ENCODE measurements at regions not wholly inside any gene's neighbourhood (a gene's known extent, or its start where the extent isn't known, plus 50 kb on each side); places are given as distances from the start of the nearest gene placed in this dataset.
"Not testable (repeated sequence)": the region's sequence is repeated elsewhere in the genome, so short reads cannot be mapped to it uniquely, and the experiment has no call there.

GRCh38 chrX:45472968-45473367, 272.3 kb upstream of the DIPK2B start:
- TF ChIP-seq POLR2AphosphoS5 (IDR thresholded peaks at IDR 0.05) (no peak), POLR2A (IDR thresholded peaks at IDR 0.05) (no peak), EP300 (IDR thresholded peaks at IDR 0.05) (no peak), CTCF (IDR thresholded peaks at IDR 0.05) (no peak)
- H3K9me3 ChIP-seq, result no peaks in the 10 kb centered on the region
- no peak overlapping the region for H3K27ac ChIP-seq
- ATAC-seq, result no peak
- H3K4me1 ChIP-seq, result no peaks in the 10 kb centered on the region
- WGBS, 2 donors (ENCODE audit: low coverage in 1 of 2), result 67% methylated on average over 1 of the region's 1 CpG; no CpG with 5 or more reads in 1 of the 2 donors
- H3K36me3 ChIP-seq, result no peaks in the 10 kb centered on the region
- H3K4me3 ChIP-seq, result no peak overlapping the region
- no peaks in the 10 kb centered on the region for H3K27me3 ChIP-seq

- 83 to 100% methylated on average over 2 to 3 of the region's 6 CpGs for WGBS, 2 donors (ENCODE audit: low coverage in 1 of 2)
Measured at GRCh38 chrX:45467537-45467936, 266.9 kb upstream of the DIPK2B start.

GRCh38 chrX:45455732-45456131, 255.1 kb upstream of the DIPK2B start:
- H3K36me3 ChIP-seq, H3K27me3 ChIP-seq, H3K27ac ChIP-seq, H3K4me1 ChIP-seq, ATAC-seq, H3K9me3 ChIP-seq, H3K4me3 ChIP-seq: not testable (repeated sequence)
- WGBS, 2 donors (ENCODE audit: low coverage in 1 of 2), result 56 to 91% methylated on average over 2 to 3 of the region's 5 CpGs

More at GRCh38 chrX:45467537-45467936, 266.9 kb upstream of the DIPK2B start:
- not testable (repeated sequence) for H3K27ac ChIP-seq, H3K4me3 ChIP-seq, H3K9me3 ChIP-seq, H3K27me3 ChIP-seq, H3K36me3 ChIP-seq, H3K4me1 ChIP-seq, ATAC-seq

- no peak overlapping the region for H3K4me3 ChIP-seq
- no peak for TF ChIP-seq POLR2A (IDR thresholded peaks at IDR 0.05)
- TF ChIP-seq POLR2AphosphoS5 (IDR thresholded peaks at IDR 0.05), result no peak
- TF ChIP-seq CTCF (IDR thresholded peaks at IDR 0.05), result no peak
- H3K27ac ChIP-seq, result no peak overlapping the region
- WGBS, 2 donors (ENCODE audit: low coverage in 1 of 2), result 88% methylated on average over 1 to 2 of the region's 2 CpGs
- H3K9me3 ChIP-seq, result no peaks in the 10 kb centered on the region
- ATAC-seq, result no peak
- no peaks in the 10 kb centered on the region for H3K4me1 ChIP-seq
- no peaks in the 10 kb centered on the region for H3K36me3 ChIP-seq
- no peaks in the 10 kb centered on the region for H3K27me3 ChIP-seq
Measured at GRCh38 chrX:45454290-45454689, 253.6 kb upstream of the DIPK2B start.

GRCh38 chrX:45449982-45450381, 249.3 kb upstream of the DIPK2B start:
- Histone ChIP-seq H3K4me1 (peaks cover 0 to 12% (median 0%) of the 10 kb centered on the region in 3 donors), H3K27ac (no peak overlapping the region), H3K36me3 (no peaks in the 10 kb centered on the region), H3K4me3 (no peak overlapping the region), H3K27me3 (no peaks in the 10 kb centered on the region), H3K9me3 (no peaks in the 10 kb centered on the region)
- no peak for TF ChIP-seq CTCF (IDR thresholded peaks at IDR 0.05)
- no peak for TF ChIP-seq POLR2A (IDR thresholded peaks at IDR 0.05)
- TF ChIP-seq EP300 (IDR thresholded peaks at IDR 0.05), result no peak
- no peak for TF ChIP-seq POLR2AphosphoS5 (IDR thresholded peaks at IDR 0.05)
- no peak for ATAC-seq
- WGBS, 2 donors (ENCODE audit: low coverage in 1 of 2), result 50% methylated on average over 1 of the region's 1 CpG

GRCh38 chrX:45447995-45448394, 247.3 kb upstream of the DIPK2B start:
- H3K9me3 ChIP-seq, result no peaks in the 10 kb centered on the region
- ATAC-seq, result no peak
- no peaks in the 10 kb centered on the region for H3K27me3 ChIP-seq
- H3K27ac ChIP-seq, result no peak overlapping the region
- peaks cover 0 to 15% (median 0%) of the 10 kb centered on the region in 3 donors for H3K4me1 ChIP-seq
- TF ChIP-seq CTCF (IDR thresholded peaks at IDR 0.05) (no peak), POLR2AphosphoS5 (IDR thresholded peaks at IDR 0.05) (no peak), POLR2A (IDR thresholded peaks at IDR 0.05) (no peak), EP300 (IDR thresholded peaks at IDR 0.05) (no peak)
- H3K4me3 ChIP-seq, result no peak overlapping the region
- no peaks in the 10 kb centered on the region for H3K36me3 ChIP-seq
